ENCODE measurements at regions not wholly inside any gene's neighbourhood (a gene's known extent, or its start where the extent isn't known, plus 50 kb on each side); places are given as distances from the start of the nearest gene placed in this dataset.

GRCh38 chr10:2445370-2445769 lies 622.0 kb upstream of the PFKP start:
- Histone ChIP-seq H3K9me3 (ENCODE audit: control insufficient read depth, insufficient read depth, low read length) (peaks cover 19% of the 10 kb centered on the region), H4K5ac (ENCODE audit: low read depth, low read length) (no peak overlapping the region), H3K79me1 (ENCODE audit: low read depth in 1 of 2, low read length in 2 of 2) (no peaks in the 10 kb centered on the region), H2AFZ (replicated peaks; ENCODE audit: low read length, poor library complexity) (no peak overlapping the region), H2AK9ac (replicated peaks; ENCODE audit: low read depth, low read length, poor library complexity) (no peak overlapping the region), H3K36me3 (ENCODE audit: control insufficient read depth, insufficient read depth, low read length) (no peaks in the 10 kb centered on the region), H3K9ac (ENCODE audit: low read depth, low read length) (no peak overlapping the region), H3K56ac (ENCODE audit: extremely low read depth, insufficient read depth, low read length) (no peak overlapping the region), H3K18ac (ENCODE audit: low read depth, low read length) (no peak overlapping the region), H2BK20ac (ENCODE audit: low read depth, low read length) (no peak overlapping the region), H2AK5ac (ENCODE audit: low read depth, low read length) (no peak overlapping the region), H3K14ac (replicated peaks; ENCODE audit: low read depth, low read length) (no peak overlapping the region), H3K27ac (ENCODE audit: insufficient read depth, low read length) (no peak overlapping the region), H4K8ac (ENCODE audit: low read depth in 2 of 2, low read length in 2 of 2) (no peak overlapping the region), H2BK5ac (ENCODE audit: low read depth, low read length, poor library complexity, severe bottlenecking) (no peak overlapping the region), H3K4me2 (ENCODE audit: low read depth, low read length) (no peak overlapping the region), H3K4me3 (ENCODE audit: insufficient read depth, low read depth, low read length) (no peak overlapping the region), H3K27me3 (ENCODE audit: control insufficient read depth, insufficient read depth, low read length) (no peaks in the 10 kb centered on the region), H4K91ac (ENCODE audit: insufficient read depth, low read depth, low read length) (no peak overlapping the region), H2BK15ac (ENCODE audit: low read depth, low read length) (no peak overlapping the region), H4K20me1 (ENCODE audit: insufficient read depth, low read length) (no peaks in the 10 kb centered on the region), H3K23ac (ENCODE audit: low read depth, low read length) (no peak overlapping the region), H3K4ac (ENCODE audit: low read depth, low read length) (no peak overlapping the region), H3K4me1 (ENCODE audit: control insufficient read depth, insufficient read depth, low read length) (no peaks in the 10 kb centered on the region), H2BK120ac (ENCODE audit: low read depth, low read length) (no peak overlapping the region), H3K9me1 (ENCODE audit: insufficient read depth, low read length) (no peaks in the 10 kb centered on the region)
- intact Hi-C loops (cut with micrococcal nuclease) (no loop called here), dilution Hi-C loops (cut with HindIII; ENCODE audit: low sequenced_read_pairs, unreplicated experiment) (no loop called here), in situ Hi-C loops (cut with MboI; ENCODE audit: low sequenced_read_pairs) (no loop called here)
- DNase-seq, result no peak
- ChIA-PET POLR2A (ENCODE audit: unreplicated experiment) (no interaction called here), CTCF (no interaction called here)
- TF ChIP-seq CHD1 (IDR thresholded peaks at IDR 0.05; ENCODE audit: low read depth, low read length) (no peak), MAZ (IDR thresholded peaks at IDR 0.05; ENCODE audit: borderline replicate concordance, low read depth, low read length) (no peak), FOS (IDR thresholded peaks at IDR 0.05; ENCODE audit: low read depth, low read length) (no peak), RCOR1 (IDR thresholded peaks at IDR 0.05; ENCODE audit: insufficient replicate concordance, low read length) (no peak), SMC3 (IDR thresholded peaks at IDR 0.05; ENCODE audit: low read depth, low read length) (no peak), CTCF (conservative IDR thresholded peaks at IDR 0.05; ENCODE audit: low read depth, low read length) (no peak), POLR2A (IDR thresholded peaks at IDR 0.05; ENCODE audit: low read depth, low read length) (no peak), USF2 (IDR thresholded peaks at IDR 0.05; ENCODE audit: low read depth, low read length) (no peak), RAD21 (IDR thresholded peaks at IDR 0.05; ENCODE audit: low read length) (no peak), NFE2L2 (IDR thresholded peaks at IDR 0.05; ENCODE audit: low read depth, low read length) (no peak), BHLHE40 (IDR thresholded peaks at IDR 0.05; ENCODE audit: low read depth, low read length) (no peak), MAFK (IDR thresholded peaks at IDR 0.05; ENCODE audit: low read depth, low read length) (no peak), ELK1 (IDR thresholded peaks at IDR 0.05; ENCODE audit: borderline replicate concordance, low read depth, low read length) (no peak), CEBPB (IDR thresholded peaks at IDR 0.05; ENCODE audit: low read depth, low read length) (no peak), MXI1 (IDR thresholded peaks at IDR 0.05; ENCODE audit: borderline replicate concordance, low read depth, low read length) (no peak), RFX5 (IDR thresholded peaks at IDR 0.05; ENCODE audit: low read depth, low read length) (no peak)
- no CpG with 5 or more reads among the region's 10 CpGs for WGBS, 2 experiments (ENCODE audit: extremely low coverage in 2 of 2, insufficient read length in 1 of 2)
- ATAC-seq (ENCODE audit: low read depth), result no peak
- no TSS peak for BruUV-seq (replicated peaks)
